Ovary (tissue), 3 donors: ENCODE measurements at regions not wholly inside any gene's neighbourhood (a gene's known extent, or its start where the extent isn't known, plus 50 kb on each side); places are given as distances from the start of the nearest gene placed in this dataset.

Experiments
- CTCF ChIP-seq, 3 donors: fragments of 450-650 bp in 2 of 3; fragments of 200-600 bp in 1 of 3; IDR thresholded peaks; one replicate each; pipeline versions ENCODE4 v1.5.1 to v1.8.0; 2016 to 2022; ENCODE audit warnings: antibody characterized with exemption in 3 of 3, mild to moderate bottlenecking in 1 of 3
- POLR2A ChIP-seq: fragments of 450-650 bp; IDR thresholded peaks from one replicate; pipeline ENCODE4 v1.6.1; 2017; ENCODE audit warnings: antibody characterized with exemption, mild to moderate bottlenecking, moderate library complexity
- donor health status: DM: no; HTN: no; CAD: no.

GRCh38 chr5:54743997-54744788 lies 226.6 kb downstream of the SNX18 start:
- TF ChIP-seq CTCF (IDR thresholded peaks at IDR 0.05) (no peak), POLR2A (no peak)
